Activated B cell treated with CpG ODN at 0.5 μM for 24 hours (primary cell): ENCODE measurements at regions not wholly inside any gene's neighbourhood (a gene's known extent, or its start where the extent isn't known, plus 50 kb on each side); places are given as distances from the start of the nearest gene placed in this dataset.

ENCODE experiments used
- ATAC-seq: fragments of 200-7000 bp; cut with Tn5 transposase; one replicate; pipeline ENCODE4 v1.10.0; 2021; ENCODE audit warnings: low read depth, mild to moderate bottlenecking, moderate library complexity
- CTCF ChIA-PET: fragments of 350-600 bp; sonication (Branson Sonifier 250); formaldehyde crosslinking; loops from one replicate; lab custom pipeline; 2021; ENCODE audit warnings: antibody characterized with exemption; lab: Charles Lee
- POLR2A ChIA-PET: fragments of 350-600 bp; sonication (Branson Sonifier 250); formaldehyde crosslinking; loops from one replicate; lab custom pipeline; 2021; ENCODE audit warnings: antibody characterized with exemption; lab: Charles Lee
- DNase-seq: peaks from one replicate; pipeline ENCODE4 v3.0.0; 2022
- H3K27ac Mint-ChIP-seq: one replicate; pipeline ENCODE4 v1.8.0; 2020; ENCODE audit warnings: mixed read lengths
- H3K27me3 Mint-ChIP-seq: one replicate; pipeline ENCODE4 v1.8.0; 2021; ENCODE audit warnings: mixed read lengths
- H3K36me3 Mint-ChIP-seq: one replicate; pipeline ENCODE4 v1.8.0; 2021; ENCODE audit warnings: low read depth, mixed read lengths
- H3K4me1 Mint-ChIP-seq: one replicate; pipeline ENCODE4 v1.8.0; 2021; ENCODE audit warnings: mixed read lengths
- H3K4me3 Mint-ChIP-seq: one replicate; pipeline ENCODE4 v1.8.0; 2020; ENCODE audit warnings: mild to moderate bottlenecking, mixed read lengths
- H3K9me3 Mint-ChIP-seq: one replicate; pipeline ENCODE4 v1.8.0; 2020; ENCODE audit warnings: mixed read lengths
- intact Hi-C: fragments of 100-400 bp; cut with micrococcal nuclease; formaldehyde crosslinking; loops from one replicate; pipeline ENCODE4 v1.15.1; 2024
- TF ChIP-seq, protein P1 (sequence below): fragments of 200-600 bp; IDR thresholded peaks from one replicate; pipeline ENCODE4 v1.8.0; 2022; ENCODE audit warnings: antibody characterized with exemption, mild to moderate bottlenecking

DNA sequence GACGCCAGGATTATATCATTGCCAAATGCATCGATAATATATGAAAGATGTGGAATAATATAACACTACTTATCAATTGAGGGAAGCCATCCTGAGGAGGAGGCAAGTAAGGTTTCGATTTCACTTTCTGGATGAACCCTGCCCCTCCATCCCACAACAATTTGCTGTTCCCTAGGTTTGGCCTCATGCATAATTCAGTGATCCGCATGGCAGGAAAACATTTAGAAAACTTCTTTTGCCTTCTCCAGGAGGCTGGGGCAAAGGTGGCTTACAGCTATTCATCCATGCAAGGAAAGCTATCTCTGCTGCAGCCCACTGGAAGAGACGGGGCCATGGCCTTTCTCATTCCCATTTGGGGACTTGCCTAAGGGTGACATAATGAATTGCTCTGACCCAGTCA lies 489.4 kb upstream of the CADM1 start:
- H3K4me3 Mint-ChIP-seq: no peak overlapping the region
- TF ChIP-seq, protein P1, sequence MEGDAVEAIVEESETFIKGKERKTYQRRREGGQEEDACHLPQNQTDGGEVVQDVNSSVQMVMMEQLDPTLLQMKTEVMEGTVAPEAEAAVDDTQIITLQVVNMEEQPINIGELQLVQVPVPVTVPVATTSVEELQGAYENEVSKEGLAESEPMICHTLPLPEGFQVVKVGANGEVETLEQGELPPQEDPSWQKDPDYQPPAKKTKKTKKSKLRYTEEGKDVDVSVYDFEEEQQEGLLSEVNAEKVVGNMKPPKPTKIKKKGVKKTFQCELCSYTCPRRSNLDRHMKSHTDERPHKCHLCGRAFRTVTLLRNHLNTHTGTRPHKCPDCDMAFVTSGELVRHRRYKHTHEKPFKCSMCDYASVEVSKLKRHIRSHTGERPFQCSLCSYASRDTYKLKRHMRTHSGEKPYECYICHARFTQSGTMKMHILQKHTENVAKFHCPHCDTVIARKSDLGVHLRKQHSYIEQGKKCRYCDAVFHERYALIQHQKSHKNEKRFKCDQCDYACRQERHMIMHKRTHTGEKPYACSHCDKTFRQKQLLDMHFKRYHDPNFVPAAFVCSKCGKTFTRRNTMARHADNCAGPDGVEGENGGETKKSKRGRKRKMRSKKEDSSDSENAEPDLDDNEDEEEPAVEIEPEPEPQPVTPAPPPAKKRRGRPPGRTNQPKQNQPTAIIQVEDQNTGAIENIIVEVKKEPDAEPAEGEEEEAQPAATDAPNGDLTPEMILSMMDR: no peak
- H3K27ac Mint-ChIP-seq: no peak overlapping the region
- ChIA-PET CTCF (no interaction called here), POLR2A (no interaction called here)
- H3K4me1 Mint-ChIP-seq: no peaks in the 10 kb centered on the region
- no peaks in the 10 kb centered on the region for H3K36me3 Mint-ChIP-seq
- no peaks in the 10 kb centered on the region for H3K9me3 Mint-ChIP-seq
- ATAC-seq (no peak), DNase-seq (no peak)
- intact Hi-C loops: loop anchor here (10.0 kb wide), 1 partner anchor 701 kb away; no protein-coding TSS in a partner anchor
- H3K27me3 Mint-ChIP-seq: no peaks in the 10 kb centered on the region

DNA sequence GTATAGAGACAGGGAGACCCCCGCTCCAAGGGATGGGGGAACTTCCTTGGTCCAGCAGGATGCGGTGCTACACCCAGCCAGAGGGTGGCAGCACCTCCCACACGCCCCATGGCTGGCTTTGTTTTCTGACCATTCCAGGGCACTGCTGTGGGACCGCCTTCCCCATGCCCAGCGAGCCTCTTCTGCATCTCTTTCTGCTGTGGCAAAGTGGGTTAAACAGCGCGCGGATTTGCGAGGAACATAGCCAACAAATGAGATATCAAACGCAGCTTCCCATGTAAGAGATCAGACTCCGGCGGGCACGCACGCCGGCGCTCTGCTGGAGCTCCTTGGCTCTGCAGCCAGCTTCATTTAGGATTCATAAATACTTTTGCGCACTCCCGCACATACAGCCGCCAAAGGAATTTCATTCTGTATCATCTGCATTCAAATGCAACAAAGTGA lies 485.8 kb upstream of the CADM1 start:
- intact Hi-C loops: loop anchor here (10.0 kb wide), 1 partner anchor 705 kb away; no protein-coding TSS in a partner anchor
- ATAC-seq (no peak), DNase-seq (no peak)
- TF ChIP-seq, protein P1: no peak
- Mint-ChIP-seq H3K27ac (no peak overlapping the region), H3K36me3 (no peaks in the 10 kb centered on the region), H3K4me1 (no peaks in the 10 kb centered on the region), H3K4me3 (no peak overlapping the region), H3K27me3 (no peaks in the 10 kb centered on the region), H3K9me3 (no peaks in the 10 kb centered on the region)
- ChIA-PET CTCF (no interaction called here), POLR2A (no interaction called here)

DNA sequence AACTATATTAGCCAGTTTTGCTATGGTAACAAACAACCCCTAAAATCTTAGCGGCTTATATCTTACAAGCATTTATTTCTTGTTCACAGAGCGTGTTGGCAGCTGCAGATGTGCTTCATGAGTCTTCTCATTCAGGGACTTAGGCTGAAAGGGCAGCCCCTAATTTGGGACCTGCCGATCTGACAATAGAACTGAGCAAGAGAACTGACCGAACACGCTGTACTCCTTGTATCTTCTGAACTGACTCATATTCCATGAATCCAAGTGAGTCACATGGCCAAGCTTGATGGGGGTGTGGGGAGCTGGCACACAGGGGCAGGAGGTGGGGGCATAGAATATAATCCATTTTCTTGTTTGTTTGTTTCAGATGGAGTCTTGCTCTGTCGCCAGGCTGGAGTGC lies 481.7 kb upstream of the CADM1 start:
- TF ChIP-seq, protein P1: no peak
- Mint-ChIP-seq H3K4me1 (no peaks in the 10 kb centered on the region), H3K9me3 (no peaks in the 10 kb centered on the region), H3K4me3 (no peak overlapping the region), H3K36me3 (no peaks in the 10 kb centered on the region), H3K27ac (no peak overlapping the region), H3K27me3 (no peaks in the 10 kb centered on the region)
- no peak for DNase-seq
- ChIA-PET CTCF (no interaction called here), POLR2A (no interaction called here)
- intact Hi-C loops: no loop called here
- no peak for ATAC-seq

DNA sequence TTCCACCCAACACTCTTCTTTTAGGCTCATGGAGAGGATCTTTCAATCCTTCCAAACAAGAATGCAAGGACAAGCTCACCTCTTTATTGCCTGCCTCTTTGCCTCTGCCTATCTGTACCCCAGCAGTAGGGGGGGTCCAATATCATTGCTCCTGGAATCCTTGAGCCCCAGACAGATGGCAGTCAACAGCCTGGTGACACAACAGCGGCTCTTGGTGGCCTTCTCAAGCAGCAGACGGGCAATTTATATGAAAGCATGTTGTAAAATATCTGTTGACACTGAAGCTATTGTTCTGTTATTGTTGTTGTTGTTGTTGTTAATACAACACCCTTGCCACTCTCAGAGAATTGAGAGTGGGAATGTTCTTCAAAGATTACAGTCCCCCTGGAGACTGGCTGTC lies 480.0 kb upstream of the CADM1 start:
- TF ChIP-seq, protein P1: no peak

DNA sequence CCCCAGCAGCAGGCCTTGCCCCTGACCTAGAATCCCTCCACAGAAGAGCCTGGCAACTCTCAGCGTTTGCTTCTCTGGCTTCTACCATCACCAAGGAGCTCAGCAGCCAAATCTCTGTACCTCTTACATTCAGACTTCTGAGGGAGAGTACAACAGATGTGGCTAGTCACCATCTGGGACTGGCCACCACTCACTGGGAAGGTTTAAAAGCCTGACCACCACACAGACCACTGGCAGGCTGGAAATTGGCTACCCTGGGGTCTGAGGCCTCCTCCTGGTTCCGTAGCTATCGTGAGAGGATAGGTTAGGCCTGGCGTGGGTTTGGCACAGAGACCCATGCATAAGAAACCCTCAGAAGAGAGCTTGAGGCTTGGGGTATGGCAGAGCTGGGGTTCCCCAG lies 478.5 kb upstream of the CADM1 start:
- ChIA-PET POLR2A (no interaction called here), CTCF (no interaction called here)
- Mint-ChIP-seq H3K9me3 (no peaks in the 10 kb centered on the region), H3K36me3 (no peaks in the 10 kb centered on the region), H3K27me3 (no peaks in the 10 kb centered on the region), H3K4me1 (no peaks in the 10 kb centered on the region), H3K27ac (no peak overlapping the region), H3K4me3 (no peak overlapping the region)
- ATAC-seq: no peak
- intact Hi-C loops: no loop called here
- TF ChIP-seq, protein P1: no peak
- DNase-seq: no peak

More for the DNA sequence above, 480.0 kb upstream of the CADM1 start:
- no peak for ATAC-seq
- no peak overlapping the region for H3K4me3 Mint-ChIP-seq
- no peak for DNase-seq
- no peaks in the 10 kb centered on the region for H3K9me3 Mint-ChIP-seq
- intact Hi-C loops: no loop called here
- H3K27me3 Mint-ChIP-seq: no peaks in the 10 kb centered on the region
- H3K27ac Mint-ChIP-seq: no peak overlapping the region
- no peaks in the 10 kb centered on the region for H3K4me1 Mint-ChIP-seq
- ChIA-PET CTCF (no interaction called here), POLR2A (no interaction called here)
- no peaks in the 10 kb centered on the region for H3K36me3 Mint-ChIP-seq
